Glutamatergic neuron (in vitro differentiated cells): ENCODE measurements at regions not wholly inside any gene's neighbourhood (a gene's known extent, or its start where the extent isn't known, plus 50 kb on each side); places are given as distances from the start of the nearest gene placed in this dataset.

Experiments used
- DNase-seq: peaks from one replicate; pipeline ENCODE4 v3.0.0; 2022
- H3K27ac Mint-ChIP-seq: one replicate; pipeline ENCODE4 v1.8.0; 2020; ENCODE audit warnings: mild to moderate bottlenecking, mixed read lengths, inconsistent platforms; ENCODE audit not compliant: unreplicated experiment
- H3K27me3 Mint-ChIP-seq: one replicate; pipeline ENCODE4 v1.8.0; 2020; ENCODE audit warnings: mild to moderate bottlenecking, moderate library complexity, mixed read lengths, inconsistent platforms; ENCODE audit not compliant: unreplicated experiment
- H3K36me3 Mint-ChIP-seq: one replicate; pipeline ENCODE4 v1.8.0; 2020; ENCODE audit warnings: mild to moderate bottlenecking, mixed read lengths, inconsistent platforms; ENCODE audit not compliant: unreplicated experiment
- H3K4me1 Mint-ChIP-seq: one replicate; pipeline ENCODE4 v1.8.0; 2020; ENCODE audit warnings: mild to moderate bottlenecking, low read depth, mixed read lengths, inconsistent platforms; ENCODE audit not compliant: unreplicated experiment
- H3K4me3 Mint-ChIP-seq: one replicate; pipeline ENCODE4 v1.8.0; 2020; ENCODE audit warnings: mild to moderate bottlenecking, mixed read lengths, inconsistent platforms; ENCODE audit not compliant: unreplicated experiment
- H3K9me3 Mint-ChIP-seq: one replicate; pipeline ENCODE4 v1.8.0; 2020; ENCODE audit warnings: mild to moderate bottlenecking, moderate library complexity, mixed read lengths, inconsistent platforms; ENCODE audit not compliant: unreplicated experiment
- CTCF ChIP-seq: fragments of 200-600 bp; sonication (generic); IDR thresholded peaks from one replicate; pipeline ENCODE4 v1.5.0; 2021; ENCODE audit not compliant: partially characterized antibody, unreplicated experiment

GRCh38 chr12:31835276-31835882, 106.6 kb upstream of the AMN1 start:
- no peak for TF ChIP-seq CTCF
- Mint-ChIP-seq H3K36me3 (no peaks in the 10 kb centered on the region), H3K4me3 (no peak overlapping the region), H3K9me3 (peaks cover 2% of the 10 kb centered on the region), H3K4me1 (no peaks in the 10 kb centered on the region), H3K27me3 (no peaks in the 10 kb centered on the region), H3K27ac (no peak overlapping the region)
- DNase-seq: no peak

GRCh38 chr12:31834150-31834549, 105.3 kb upstream of the AMN1 start:
- Mint-ChIP-seq H3K36me3 (peaks cover 5% of the 10 kb centered on the region), H3K4me3 (no peak overlapping the region), H3K9me3 (peaks cover 3% of the 10 kb centered on the region), H3K27ac (no peak overlapping the region), H3K27me3 (no peaks in the 10 kb centered on the region), H3K4me1 (no peaks in the 10 kb centered on the region)
- no peak for TF ChIP-seq CTCF
- no peak for DNase-seq

- Mint-ChIP-seq H3K9me3 (peaks cover 3% of the 10 kb centered on the region), H3K4me3 (no peak overlapping the region), H3K4me1 (no peaks in the 10 kb centered on the region), H3K27ac (no peak overlapping the region), H3K36me3 (peaks cover 5% of the 10 kb centered on the region), H3K27me3 (no peaks in the 10 kb centered on the region)
- no peak for TF ChIP-seq CTCF
- no peak for DNase-seq
Measured at GRCh38 chr12:31832740-31833729, 104.2 kb upstream of the AMN1 start.

- H3K9me3 Mint-ChIP-seq: peaks cover 6% of the 10 kb centered on the region
- no peaks in the 10 kb centered on the region for H3K27me3 Mint-ChIP-seq
- DNase-seq: no peak
- H3K4me1 Mint-ChIP-seq: no peaks in the 10 kb centered on the region
- H3K27ac Mint-ChIP-seq: no peak overlapping the region
- TF ChIP-seq CTCF: no peak
- no peak overlapping the region for H3K4me3 Mint-ChIP-seq
- H3K36me3 Mint-ChIP-seq: peaks cover 12% of the 10 kb centered on the region
Measured at GRCh38 chr12:31828071-31828470, 99.2 kb upstream of the AMN1 start.

GRCh38 chr12:31822761-31823160, 93.9 kb upstream of the AMN1 start:
- no peaks in the 10 kb centered on the region for H3K27me3 Mint-ChIP-seq
- H3K9me3 Mint-ChIP-seq: peaks cover 2% of the 10 kb centered on the region

More at GRCh38 chr12:31822761-31823160, 93.9 kb upstream of the AMN1 start:
- H3K4me1 Mint-ChIP-seq: no peaks in the 10 kb centered on the region
- H3K27ac Mint-ChIP-seq: no peak overlapping the region
- no peak overlapping the region for H3K4me3 Mint-ChIP-seq
- H3K36me3 Mint-ChIP-seq: peaks cover 7% of the 10 kb centered on the region
- TF ChIP-seq CTCF: no peak
- DNase-seq: no peak
